ENCODE measurements at regions not wholly inside any gene's neighbourhood (a gene's known extent, or its start where the extent isn't known, plus 50 kb on each side); places are given as distances from the start of the nearest gene placed in this dataset.

- no peak overlapping the region for H3K9ac ChIP-seq (ENCODE audit: low read length)
- no peaks in the 10 kb centered on the region for H3K27me3 ChIP-seq (ENCODE audit: control insufficient read depth, insufficient read depth, low read length)
- H3K4me3 ChIP-seq (ENCODE audit: low read length): no peak overlapping the region
- H3K4me1 ChIP-seq (ENCODE audit: control insufficient read depth, insufficient read depth, low read length): no peaks in the 10 kb centered on the region
- H3K36me3 ChIP-seq (ENCODE audit: control insufficient read depth, insufficient read depth, low read length): no peaks in the 10 kb centered on the region
- H3K27ac ChIP-seq (ENCODE audit: low read depth, low read length): no peak overlapping the region
Measured at GRCh38 chr10:57706576-57707299, 561.0 kb downstream of the IPMK start.

GRCh38 chr10:57706016-57706415 is 561.7 kb downstream of the IPMK start:
- Histone ChIP-seq H3K27me3 (ENCODE audit: control insufficient read depth, insufficient read depth, low read length) (no peaks in the 10 kb centered on the region), H3K27ac (ENCODE audit: low read depth, low read length) (no peak overlapping the region), H3K9ac (ENCODE audit: low read length) (no peak overlapping the region), H3K36me3 (ENCODE audit: control insufficient read depth, insufficient read depth, low read length) (no peaks in the 10 kb centered on the region), H3K4me3 (ENCODE audit: low read length) (no peak overlapping the region), H3K4me1 (ENCODE audit: control insufficient read depth, insufficient read depth, low read length) (no peaks in the 10 kb centered on the region)

- Histone ChIP-seq H3K27me3 (ENCODE audit: control insufficient read depth, insufficient read depth, low read length) (no peaks in the 10 kb centered on the region), H3K9ac (ENCODE audit: low read length) (no peak overlapping the region), H3K4me1 (ENCODE audit: control insufficient read depth, insufficient read depth, low read length) (no peaks in the 10 kb centered on the region), H3K27ac (ENCODE audit: low read depth, low read length) (no peak overlapping the region), H3K36me3 (ENCODE audit: control insufficient read depth, insufficient read depth, low read length) (no peaks in the 10 kb centered on the region), H3K4me3 (ENCODE audit: low read length) (no peak overlapping the region)
Measured at GRCh38 chr10:57699944-57700343, 567.8 kb downstream of the IPMK start.

- no peak overlapping the region for H3K9ac ChIP-seq (ENCODE audit: low read length)
- H3K4me3 ChIP-seq (ENCODE audit: low read length): no peak overlapping the region
- no peak overlapping the region for H3K27ac ChIP-seq (ENCODE audit: low read depth, low read length)
Measured at GRCh38 chr10:57696641-57697040, 571.1 kb downstream of the IPMK start.

GRCh38 chr10:57694956-57695608 is 572.6 kb downstream of the IPMK start:
- Histone ChIP-seq H3K27me3 (ENCODE audit: control insufficient read depth, insufficient read depth, low read length) (no peaks in the 10 kb centered on the region), H3K4me1 (ENCODE audit: control insufficient read depth, insufficient read depth, low read length) (no peaks in the 10 kb centered on the region), H3K4me3 (ENCODE audit: low read length) (no peak overlapping the region), H3K27ac (ENCODE audit: low read depth, low read length) (no peak overlapping the region), H3K9ac (ENCODE audit: low read length) (no peak overlapping the region), H3K36me3 (ENCODE audit: control insufficient read depth, insufficient read depth, low read length) (no peaks in the 10 kb centered on the region)

More at GRCh38 chr10:57696641-57697040, 571.1 kb downstream of the IPMK start:
- H3K36me3 ChIP-seq (ENCODE audit: control insufficient read depth, insufficient read depth, low read length): no peaks in the 10 kb centered on the region
- no peaks in the 10 kb centered on the region for H3K27me3 ChIP-seq (ENCODE audit: control insufficient read depth, insufficient read depth, low read length)
- H3K4me1 ChIP-seq (ENCODE audit: control insufficient read depth, insufficient read depth, low read length): no peaks in the 10 kb centered on the region

- no peaks in the 10 kb centered on the region for H3K27me3 ChIP-seq (ENCODE audit: control insufficient read depth, insufficient read depth, low read length)
- H3K27ac ChIP-seq (ENCODE audit: low read depth, low read length): no peak overlapping the region
- no peak overlapping the region for H3K4me3 ChIP-seq (ENCODE audit: low read length)
- H3K4me1 ChIP-seq (ENCODE audit: control insufficient read depth, insufficient read depth, low read length): no peaks in the 10 kb centered on the region
- no peaks in the 10 kb centered on the region for H3K36me3 ChIP-seq (ENCODE audit: control insufficient read depth, insufficient read depth, low read length)
- no peak overlapping the region for H3K9ac ChIP-seq (ENCODE audit: low read length)
Measured at GRCh38 chr10:57692255-57692980, 575.3 kb downstream of the IPMK start.

GRCh38 chr10:57689596-57690297 is 577.9 kb downstream of the IPMK start:
- H3K27me3 ChIP-seq (ENCODE audit: control insufficient read depth, insufficient read depth, low read length): no peaks in the 10 kb centered on the region
- no peak overlapping the region for H3K9ac ChIP-seq (ENCODE audit: low read length)
- no peak overlapping the region for H3K4me3 ChIP-seq (ENCODE audit: low read length)
- H3K36me3 ChIP-seq (ENCODE audit: control insufficient read depth, insufficient read depth, low read length): no peaks in the 10 kb centered on the region
- no peak overlapping the region for H3K27ac ChIP-seq (ENCODE audit: low read depth, low read length)
- H3K4me1 ChIP-seq (ENCODE audit: control insufficient read depth, insufficient read depth, low read length): no peaks in the 10 kb centered on the region

- H3K27ac ChIP-seq (ENCODE audit: low read depth, low read length): no peak overlapping the region
- no peak overlapping the region for H3K4me3 ChIP-seq (ENCODE audit: low read length)
- H3K27me3 ChIP-seq (ENCODE audit: control insufficient read depth, insufficient read depth, low read length): no peaks in the 10 kb centered on the region
- H3K9ac ChIP-seq (ENCODE audit: low read length): no peak overlapping the region
- no peaks in the 10 kb centered on the region for H3K36me3 ChIP-seq (ENCODE audit: control insufficient read depth, insufficient read depth, low read length)
- no peaks in the 10 kb centered on the region for H3K4me1 ChIP-seq (ENCODE audit: control insufficient read depth, insufficient read depth, low read length)
Measured at GRCh38 chr10:57679916-57680315, 587.8 kb downstream of the IPMK start.

- Histone ChIP-seq H3K27ac (ENCODE audit: low read depth, low read length) (no peak overlapping the region), H3K9ac (ENCODE audit: low read length) (no peak overlapping the region), H3K27me3 (ENCODE audit: control insufficient read depth, insufficient read depth, low read length) (no peaks in the 10 kb centered on the region), H3K4me3 (ENCODE audit: low read length) (no peak overlapping the region), H3K4me1 (ENCODE audit: control insufficient read depth, insufficient read depth, low read length) (no peaks in the 10 kb centered on the region), H3K36me3 (ENCODE audit: control insufficient read depth, insufficient read depth, low read length) (no peaks in the 10 kb centered on the region)
Measured at GRCh38 chr10:57675125-57675524, 592.6 kb downstream of the IPMK start.

- Histone ChIP-seq H3K4me1 (ENCODE audit: control insufficient read depth, insufficient read depth, low read length) (no peaks in the 10 kb centered on the region), H3K27me3 (ENCODE audit: control insufficient read depth, insufficient read depth, low read length) (no peaks in the 10 kb centered on the region), H3K27ac (ENCODE audit: low read depth, low read length) (no peak overlapping the region), H3K36me3 (ENCODE audit: control insufficient read depth, insufficient read depth, low read length) (no peaks in the 10 kb centered on the region), H3K9ac (ENCODE audit: low read length) (no peak overlapping the region), H3K4me3 (ENCODE audit: low read length) (no peak overlapping the region)
Measured at GRCh38 chr10:57673446-57673960, 594.2 kb downstream of the IPMK start.

GRCh38 chr10:57664815-57665214 is 602.9 kb downstream of the IPMK start:
- no peaks in the 10 kb centered on the region for H3K27me3 ChIP-seq (ENCODE audit: control insufficient read depth, insufficient read depth, low read length)
- H3K4me3 ChIP-seq (ENCODE audit: low read length): no peak overlapping the region
- H3K4me1 ChIP-seq (ENCODE audit: control insufficient read depth, insufficient read depth, low read length): no peaks in the 10 kb centered on the region
- no peak overlapping the region for H3K27ac ChIP-seq (ENCODE audit: low read depth, low read length)
- no peaks in the 10 kb centered on the region for H3K36me3 ChIP-seq (ENCODE audit: control insufficient read depth, insufficient read depth, low read length)
- no peak overlapping the region for H3K9ac ChIP-seq (ENCODE audit: low read length)

GRCh38 chr10:57663401-57663800 is 604.3 kb downstream of the IPMK start:
- H3K27ac ChIP-seq (ENCODE audit: low read depth, low read length): no peak overlapping the region
- H3K4me3 ChIP-seq (ENCODE audit: low read length): no peak overlapping the region
- H3K27me3 ChIP-seq (ENCODE audit: control insufficient read depth, insufficient read depth, low read length): no peaks in the 10 kb centered on the region
- no peaks in the 10 kb centered on the region for H3K36me3 ChIP-seq (ENCODE audit: control insufficient read depth, insufficient read depth, low read length)
- no peaks in the 10 kb centered on the region for H3K4me1 ChIP-seq (ENCODE audit: control insufficient read depth, insufficient read depth, low read length)
- H3K9ac ChIP-seq (ENCODE audit: low read length): no peak overlapping the region

All from rectal smooth muscle tissue (tissue), 1 donor.